ENCODE measurements at regions not wholly inside any gene's neighbourhood (a gene's known extent, or its start where the extent isn't known, plus 50 kb on each side); places are given as distances from the start of the nearest gene placed in this dataset.
"Not testable (repeated sequence)": the region's sequence is repeated elsewhere in the genome, so short reads cannot be mapped to it uniquely, and the experiment has no call there.

GRCh38 chr2:123816928-123817327 is 208.2 kb upstream of the CNTNAP5 start:
- no peak for DNase-seq (ENCODE audit: low read depth)

GRCh38 chr2:123826729-123827271 is 198.3 kb upstream of the CNTNAP5 start:
- DNase-seq (ENCODE audit: low read depth), result no peak

- DNase-seq (ENCODE audit: low read depth), result no peak
Observed at GRCh38 chr2:123839326-123839725, 185.8 kb upstream of the CNTNAP5 start.

- DNase-seq (ENCODE audit: low read depth), result no peak
Observed at GRCh38 chr2:123840016-123840415, 185.1 kb upstream of the CNTNAP5 start.

GRCh38 chr2:123840574-123840973 is 184.5 kb upstream of the CNTNAP5 start:
- no peak for DNase-seq (ENCODE audit: low read depth)

GRCh38 chr2:123851281-123851680 is 173.8 kb upstream of the CNTNAP5 start:
- no peak for DNase-seq (ENCODE audit: low read depth)

GRCh38 chr2:123853161-123853560 is 171.9 kb upstream of the CNTNAP5 start:
- no peak for DNase-seq (ENCODE audit: low read depth)

- DNase-seq (ENCODE audit: low read depth), result not testable (repeated sequence)
Observed at GRCh38 chr2:123859031-123859430, 166.1 kb upstream of the CNTNAP5 start.

GRCh38 chr2:123864416-123864815 is 160.7 kb upstream of the CNTNAP5 start:
- DNase-seq (ENCODE audit: low read depth), result no peak

- no peak for DNase-seq (ENCODE audit: low read depth)
Observed at GRCh38 chr2:123870206-123870880, 154.7 kb upstream of the CNTNAP5 start.

GRCh38 chr2:123870881-123871276 is 154.2 kb upstream of the CNTNAP5 start:
- DNase-seq (ENCODE audit: low read depth), result no peak

GRCh38 chr2:123890148-123890547 is 134.9 kb upstream of the CNTNAP5 start:
- no peak for DNase-seq (ENCODE audit: low read depth)

GRCh38 chr2:123894167-123894566 is 130.9 kb upstream of the CNTNAP5 start:
- DNase-seq (ENCODE audit: low read depth), result no peak

- no peak for DNase-seq (ENCODE audit: low read depth)
Observed at GRCh38 chr2:123895651-123896050, 129.4 kb upstream of the CNTNAP5 start.

GRCh38 chr2:123901256-123901655 is 123.8 kb upstream of the CNTNAP5 start:
- DNase-seq (ENCODE audit: low read depth), result no peak

- no peak for DNase-seq (ENCODE audit: low read depth)
Observed at GRCh38 chr2:123906361-123906760, 118.7 kb upstream of the CNTNAP5 start.

GRCh38 chr2:123908522-123908921 is 116.6 kb upstream of the CNTNAP5 start:
- DNase-seq (ENCODE audit: low read depth), result no peak

- no peak for DNase-seq (ENCODE audit: low read depth)
Observed at GRCh38 chr2:123912171-123912570, 112.9 kb upstream of the CNTNAP5 start.

- DNase-seq (ENCODE audit: low read depth), result no peak
Observed at GRCh38 chr2:123913143-123913735, 111.8 kb upstream of the CNTNAP5 start.

- no peak for DNase-seq (ENCODE audit: low read depth)
Observed at GRCh38 chr2:123915380-123915779, 109.7 kb upstream of the CNTNAP5 start.

GRCh38 chr2:123916051-123916450 is 109.0 kb upstream of the CNTNAP5 start:
- no peak for DNase-seq (ENCODE audit: low read depth)

- DNase-seq (ENCODE audit: low read depth), result no peak
Observed at GRCh38 chr2:123916531-123916930, 108.6 kb upstream of the CNTNAP5 start.

GRCh38 chr2:123917241-123917640 is 107.8 kb upstream of the CNTNAP5 start:
- no peak for DNase-seq (ENCODE audit: low read depth)

- no peak for DNase-seq (ENCODE audit: low read depth)
Observed at GRCh38 chr2:123928358-123928757, 96.7 kb upstream of the CNTNAP5 start.

Measured in HS-5 (cell line).